ENCODE measurements at regions not wholly inside any gene's neighbourhood (a gene's known extent, or its start where the extent isn't known, plus 50 kb on each side); places are given as distances from the start of the nearest gene placed in this dataset.

DNA sequence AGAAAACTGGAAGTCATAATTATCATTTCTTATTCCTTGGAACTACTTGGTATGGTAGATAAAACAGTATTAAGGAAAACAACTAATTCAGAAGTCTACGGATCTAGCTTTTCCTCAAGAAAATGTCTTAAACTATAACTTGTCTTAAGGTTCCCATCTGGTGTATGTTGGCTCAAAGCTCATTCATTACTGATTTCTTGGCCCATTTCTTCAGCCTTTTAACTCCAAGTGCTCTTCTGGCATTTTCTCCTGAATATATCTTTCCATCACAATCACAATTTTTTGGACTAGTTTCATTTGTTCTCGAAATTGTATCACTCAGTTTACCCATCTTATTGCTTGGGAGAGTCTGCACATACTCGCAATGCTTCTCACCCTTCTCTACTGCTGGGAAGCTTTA lies 150.1 kb downstream of the C12orf50 start:
- Histone ChIP-seq H3K9me2 (replicated peaks; ENCODE audit: control insufficient read depth, low read length) (no peaks in the 10 kb centered on the region), H3K9me3 (ENCODE audit: control insufficient read depth, insufficient read depth, low read length) (no peaks in the 10 kb centered on the region), H3K36me3 (ENCODE audit: control insufficient read depth, low read length) (no peaks in the 10 kb centered on the region), H3F3A (ENCODE audit: control insufficient read depth, insufficient read depth) (no peaks in the 10 kb centered on the region), H3K27ac (ENCODE audit: low read depth, low read length) (no peak overlapping the region), H3K79me2 (ENCODE audit: control insufficient read depth, low read length) (no peaks in the 10 kb centered on the region), H3K4me2 (ENCODE audit: low read length) (no peak overlapping the region), H3K4me1 (ENCODE audit: control insufficient read depth, low read length) (no peaks in the 10 kb centered on the region), H3K27me3 (ENCODE audit: control insufficient read depth, low read length) (no peaks in the 10 kb centered on the region), H3K4me3 (ENCODE audit: low read length) (no peak overlapping the region), H4K20me1 (ENCODE audit: control insufficient read depth, insufficient read depth, low read depth, low read length) (no peaks in the 10 kb centered on the region)
- TF ChIP-seq CTCF (IDR thresholded peaks at IDR 0.05; ENCODE audit: low read depth, low read length, poor library complexity, severe bottlenecking) (no peak), EZH2phosphoT487 (IDR thresholded peaks at IDR 0.05; ENCODE audit: borderline replicate concordance, low read length) (no peak)

- Histone ChIP-seq H3K36me3 (ENCODE audit: control insufficient read depth, low read length) (no peaks in the 10 kb centered on the region), H3K9me3 (ENCODE audit: control insufficient read depth, insufficient read depth, low read length) (no peaks in the 10 kb centered on the region)
Measured at GRCh38 chr12:87870493-87871460, 158.4 kb downstream of the C12orf50 start.

DNA sequence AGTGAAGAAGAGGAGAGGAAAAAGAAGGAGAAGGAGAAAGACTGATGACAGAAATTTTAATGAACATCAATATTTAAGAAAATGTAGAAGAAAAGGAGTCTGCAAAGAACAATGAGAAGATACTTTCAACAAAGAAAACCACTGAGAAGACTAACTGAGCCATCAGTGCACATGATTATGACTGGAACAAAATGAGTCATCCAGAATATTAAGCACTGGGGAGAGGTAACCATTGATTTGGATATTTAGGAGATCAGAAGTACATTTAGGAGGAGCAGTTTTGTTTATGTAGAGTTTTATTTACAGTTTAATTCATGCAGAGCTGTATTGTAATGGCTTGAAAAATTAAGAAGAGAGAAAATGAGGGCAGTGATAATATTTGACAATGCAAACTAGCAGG lies 159.1 kb downstream of the C12orf50 start:
- Histone ChIP-seq H3F3A (ENCODE audit: control insufficient read depth, insufficient read depth) (no peaks in the 10 kb centered on the region), H3K9me2 (replicated peaks; ENCODE audit: control insufficient read depth, low read length) (no peaks in the 10 kb centered on the region), H3K4me3 (ENCODE audit: low read length) (no peak overlapping the region), H3K27ac (ENCODE audit: low read depth, low read length) (no peak overlapping the region), H3K4me2 (ENCODE audit: low read length) (no peak overlapping the region), H3K27me3 (ENCODE audit: control insufficient read depth, low read length) (no peaks in the 10 kb centered on the region), H4K20me1 (ENCODE audit: control insufficient read depth, insufficient read depth, low read depth, low read length) (no peaks in the 10 kb centered on the region), H3K4me1 (ENCODE audit: control insufficient read depth, low read length) (no peaks in the 10 kb centered on the region), H3K36me3 (ENCODE audit: control insufficient read depth, low read length) (no peaks in the 10 kb centered on the region), H3K79me2 (ENCODE audit: control insufficient read depth, low read length) (no peaks in the 10 kb centered on the region), H3K9me3 (ENCODE audit: control insufficient read depth, insufficient read depth, low read length) (no peaks in the 10 kb centered on the region)
- TF ChIP-seq CTCF (IDR thresholded peaks at IDR 0.05; ENCODE audit: low read depth, low read length, poor library complexity, severe bottlenecking) (no peak), EZH2phosphoT487 (IDR thresholded peaks at IDR 0.05; ENCODE audit: borderline replicate concordance, low read length) (no peak)

More at GRCh38 chr12:87870493-87871460, 158.4 kb downstream of the C12orf50 start:
- TF ChIP-seq EZH2phosphoT487 (IDR thresholded peaks at IDR 0.05; ENCODE audit: borderline replicate concordance, low read length) (no peak), CTCF (IDR thresholded peaks at IDR 0.05; ENCODE audit: low read depth, low read length, poor library complexity, severe bottlenecking) (no peak)
- H3K4me3 ChIP-seq (ENCODE audit: low read length): no peak overlapping the region
- no peak overlapping the region for H3K27ac ChIP-seq (ENCODE audit: low read depth, low read length)
- H3K79me2 ChIP-seq (ENCODE audit: control insufficient read depth, low read length): no peaks in the 10 kb centered on the region
- H3K9me2 ChIP-seq (replicated peaks; ENCODE audit: control insufficient read depth, low read length): no peaks in the 10 kb centered on the region
- H4K20me1 ChIP-seq (ENCODE audit: control insufficient read depth, insufficient read depth, low read depth, low read length): no peaks in the 10 kb centered on the region
- no peaks in the 10 kb centered on the region for H3K27me3 ChIP-seq (ENCODE audit: control insufficient read depth, low read length)
- no peak overlapping the region for H3K4me2 ChIP-seq (ENCODE audit: low read length)
- H3F3A ChIP-seq (ENCODE audit: control insufficient read depth, insufficient read depth): no peaks in the 10 kb centered on the region
- H3K4me1 ChIP-seq (ENCODE audit: control insufficient read depth, low read length): no peaks in the 10 kb centered on the region

Measured in DOHH2 (cell line).